ENCODE measurements at regions not wholly inside any gene's neighbourhood (a gene's known extent, or its start where the extent isn't known, plus 50 kb on each side); places are given as distances from the start of the nearest gene placed in this dataset.

DNA sequence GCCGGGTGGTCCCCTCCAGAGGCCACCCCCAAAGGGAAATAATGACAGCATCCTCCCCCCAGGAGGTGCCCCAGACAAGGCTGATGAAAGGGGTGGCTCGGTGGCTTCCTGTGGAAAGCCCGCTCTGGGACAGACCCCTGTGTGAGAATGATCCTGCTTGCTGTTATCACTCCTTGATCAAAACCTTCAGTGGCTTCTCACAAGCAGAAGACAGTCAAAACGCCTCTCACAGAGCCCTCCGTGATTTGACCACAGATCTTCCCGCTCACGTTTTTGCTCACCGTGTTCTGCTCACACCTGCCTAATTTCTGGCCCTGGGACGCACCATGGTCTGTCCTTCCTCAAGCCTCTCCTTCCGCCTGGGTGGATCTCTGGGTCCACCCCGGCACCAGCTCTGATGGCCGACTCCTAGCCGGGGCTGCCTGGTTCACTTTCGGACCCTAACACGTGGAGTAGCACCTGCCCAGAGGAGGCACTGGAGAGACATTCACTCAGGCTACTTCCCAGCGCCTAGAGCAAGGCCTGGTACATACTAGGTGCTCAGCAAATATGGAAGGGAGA lies 210.4 kb downstream of the ANKRD60 start:
- Histone ChIP-seq H3K4me3 (ENCODE audit: insufficient read depth, low read depth, low read length) (no peak overlapping the region), H3K9me3 (ENCODE audit: control insufficient read depth, low read length) (no peaks in the 10 kb centered on the region), H3K27ac (ENCODE audit: insufficient read depth, low read depth, low read length, poor library complexity, severe bottlenecking) (no peak overlapping the region), H3K4me1 (ENCODE audit: control insufficient read depth, insufficient read depth, low read length) (no peaks in the 10 kb centered on the region), H3K27me3 (ENCODE audit: control insufficient read depth, insufficient read depth, low read length, poor library complexity, severe bottlenecking) (no peaks in the 10 kb centered on the region), H3K36me3 (ENCODE audit: control insufficient read depth, insufficient read depth, low read length) (no peaks in the 10 kb centered on the region)
- WGBS, 2 experiments: 87 to 91% methylated on average over 16 of the region's 16 CpGs

DNA sequence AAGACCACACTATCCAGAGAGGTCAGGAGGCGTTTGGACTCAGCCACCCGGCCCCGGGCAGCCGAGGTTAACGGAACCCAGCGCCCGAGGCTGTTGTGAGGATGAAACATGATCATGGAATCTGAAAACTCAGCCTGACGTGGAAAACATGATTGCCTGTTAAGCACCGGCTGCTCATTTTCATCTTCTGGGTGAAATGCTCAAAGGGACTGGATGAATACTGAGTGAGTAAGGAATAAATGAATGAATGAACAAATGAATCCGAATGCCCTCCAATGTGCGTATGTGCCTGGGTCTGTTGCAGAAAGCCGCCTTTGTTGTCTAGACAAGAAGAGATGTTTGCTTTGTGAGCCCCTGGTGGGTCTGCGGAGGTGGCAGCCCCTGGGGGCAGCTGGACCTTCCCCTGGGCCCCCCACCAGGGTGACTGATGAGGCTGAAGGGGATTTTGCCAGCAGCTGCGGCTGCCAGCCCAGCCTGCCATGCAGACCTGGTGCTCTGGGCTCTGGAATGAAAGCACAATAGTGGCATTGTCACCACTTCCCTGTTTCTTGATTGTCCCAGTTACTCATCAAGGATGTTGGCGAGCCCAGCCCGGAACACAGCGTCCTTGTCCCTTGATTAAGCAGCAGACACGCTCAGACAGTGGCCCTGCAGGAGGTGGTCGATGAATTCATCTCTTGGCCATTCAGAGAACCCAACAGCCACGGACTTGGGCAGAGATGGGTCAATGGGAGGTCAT lies 211.1 kb downstream of the ANKRD60 start:
- no peaks in the 10 kb centered on the region for H3K36me3 ChIP-seq (ENCODE audit: control insufficient read depth, insufficient read depth, low read length)
- 80 to 81% methylated on average over 20 of the region's 20 CpGs for WGBS, 2 experiments
- H3K4me1 ChIP-seq (ENCODE audit: control insufficient read depth, insufficient read depth, low read length): no peaks in the 10 kb centered on the region
- no peak overlapping the region for H3K27ac ChIP-seq (ENCODE audit: insufficient read depth, low read depth, low read length, poor library complexity, severe bottlenecking)
- H3K9me3 ChIP-seq (ENCODE audit: control insufficient read depth, low read length): no peaks in the 10 kb centered on the region
- H3K4me3 ChIP-seq (ENCODE audit: insufficient read depth, low read depth, low read length): no peak overlapping the region
- no peaks in the 10 kb centered on the region for H3K27me3 ChIP-seq (ENCODE audit: control insufficient read depth, insufficient read depth, low read length, poor library complexity, severe bottlenecking)

DNA sequence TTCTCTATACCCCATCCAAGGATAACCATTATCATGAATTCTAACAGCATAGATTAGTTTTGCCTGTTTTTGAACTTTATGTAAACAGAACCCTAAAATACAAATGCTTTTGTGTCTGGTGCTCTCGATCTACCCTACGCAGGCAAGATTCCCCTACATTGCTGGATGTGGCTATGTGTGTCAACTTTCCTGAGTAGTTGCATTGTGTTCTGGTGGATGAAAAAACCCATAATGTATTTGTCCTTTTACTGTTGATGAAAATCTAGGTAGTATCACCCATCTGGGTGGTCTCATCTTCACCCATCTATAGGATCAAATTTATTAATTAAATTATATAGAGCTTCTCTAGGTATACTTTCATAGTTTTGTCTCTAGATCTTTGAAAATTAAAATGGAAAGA lies 211.7 kb downstream of the ANKRD60 start:
- Histone ChIP-seq H3K27ac (ENCODE audit: insufficient read depth, low read depth, low read length, poor library complexity, severe bottlenecking) (no peak overlapping the region), H3K36me3 (ENCODE audit: control insufficient read depth, insufficient read depth, low read length) (no peaks in the 10 kb centered on the region), H3K27me3 (ENCODE audit: control insufficient read depth, insufficient read depth, low read length, poor library complexity, severe bottlenecking) (no peaks in the 10 kb centered on the region), H3K9me3 (ENCODE audit: control insufficient read depth, low read length) (no peaks in the 10 kb centered on the region), H3K4me3 (ENCODE audit: insufficient read depth, low read depth, low read length) (no peak overlapping the region), H3K4me1 (ENCODE audit: control insufficient read depth, insufficient read depth, low read length) (no peaks in the 10 kb centered on the region)
- WGBS, 2 experiments: 91 to 96% methylated on average over 2 of the region's 2 CpGs

DNA sequence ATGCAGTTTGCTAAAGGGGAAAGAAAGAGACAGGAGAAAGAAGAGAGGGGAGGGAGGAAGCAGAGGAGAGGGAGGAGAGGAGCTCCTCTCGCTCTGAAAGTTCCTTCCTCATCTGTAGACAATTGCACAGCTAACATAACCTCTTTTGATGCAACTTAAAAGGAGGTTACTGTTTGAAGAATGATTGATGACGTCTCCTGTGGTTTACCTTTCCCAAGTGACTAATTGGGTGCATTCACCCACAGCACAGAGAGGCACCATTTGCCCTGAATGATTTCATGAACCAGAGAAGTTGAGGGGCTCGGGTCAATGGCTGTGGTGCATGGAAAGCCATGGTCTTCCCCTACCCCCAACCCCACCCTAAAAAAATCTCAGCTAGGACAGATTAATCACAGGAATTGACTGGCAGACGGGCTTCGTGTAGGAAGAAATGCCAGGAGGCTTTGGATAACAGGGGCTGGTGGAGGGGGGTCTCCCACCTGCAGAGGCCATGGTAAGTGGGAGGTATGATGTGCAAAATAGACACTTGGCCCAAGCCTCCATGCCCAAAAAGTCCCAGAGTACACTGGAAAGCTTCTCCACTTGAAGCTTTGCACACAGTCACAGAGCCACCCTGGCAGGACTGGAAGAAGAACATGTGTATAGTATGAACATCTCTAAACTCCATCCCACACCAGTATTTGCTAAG lies 213.7 kb downstream of the ANKRD60 start:
- Histone ChIP-seq H3K9me3 (ENCODE audit: control insufficient read depth, low read length) (no peaks in the 10 kb centered on the region), H3K27ac (ENCODE audit: insufficient read depth, low read depth, low read length, poor library complexity, severe bottlenecking) (no peak overlapping the region), H3K27me3 (ENCODE audit: control insufficient read depth, insufficient read depth, low read length, poor library complexity, severe bottlenecking) (no peaks in the 10 kb centered on the region), H3K4me1 (ENCODE audit: control insufficient read depth, insufficient read depth, low read length) (no peaks in the 10 kb centered on the region), H3K36me3 (ENCODE audit: control insufficient read depth, insufficient read depth, low read length) (no peaks in the 10 kb centered on the region), H3K4me3 (ENCODE audit: insufficient read depth, low read depth, low read length) (no peak overlapping the region)
- 88 to 89% methylated on average over 4 to 5 of the region's 5 CpGs for WGBS, 2 experiments

DNA sequence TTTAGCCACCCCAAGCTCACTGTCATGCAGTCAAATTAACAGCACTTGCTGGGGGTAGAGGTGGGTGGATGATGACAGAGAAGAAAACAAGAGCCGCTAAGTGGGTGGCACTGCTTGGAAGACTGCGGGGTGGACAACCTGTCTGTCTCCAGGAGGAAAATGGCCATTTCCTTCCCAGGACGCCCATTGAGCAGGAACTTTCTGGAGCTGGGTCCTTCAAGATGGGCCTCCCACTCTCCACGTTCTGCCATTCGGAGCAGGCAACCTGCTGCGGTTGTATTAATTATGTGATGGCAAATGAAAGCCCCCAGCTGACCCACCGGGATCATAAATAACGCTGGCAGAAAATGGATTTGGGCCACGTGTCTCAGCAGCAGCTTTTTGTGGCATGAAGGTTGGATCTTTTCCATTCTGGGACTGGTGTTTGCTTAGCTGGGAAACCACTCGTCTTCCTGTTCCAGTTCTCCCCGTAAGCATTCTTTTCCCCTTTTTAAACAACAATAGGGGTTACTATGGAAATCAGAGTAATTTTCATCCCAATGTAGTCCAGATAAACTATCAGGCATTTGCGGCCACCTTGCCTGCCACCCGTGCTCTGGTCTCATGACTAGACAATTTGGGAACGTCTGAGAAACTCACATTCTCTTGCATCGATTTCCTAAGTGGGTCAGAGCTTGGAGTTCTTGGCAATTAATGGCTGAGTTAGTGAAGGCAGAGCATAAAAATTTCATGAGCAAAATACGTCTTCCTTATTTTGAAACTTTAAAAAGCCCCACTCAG lies 215.5 kb downstream of the ANKRD60 start:
- no peaks in the 10 kb centered on the region for H3K36me3 ChIP-seq (ENCODE audit: control insufficient read depth, insufficient read depth, low read length)
- 90% methylated on average over 16 of the region's 16 CpGs for WGBS, 2 experiments
- no peak overlapping the region for H3K4me3 ChIP-seq (ENCODE audit: insufficient read depth, low read depth, low read length)
- no peak overlapping the region for H3K27ac ChIP-seq (ENCODE audit: insufficient read depth, low read depth, low read length, poor library complexity, severe bottlenecking)
- H3K4me1 ChIP-seq (ENCODE audit: control insufficient read depth, insufficient read depth, low read length): no peaks in the 10 kb centered on the region
- no peaks in the 10 kb centered on the region for H3K27me3 ChIP-seq (ENCODE audit: control insufficient read depth, insufficient read depth, low read length, poor library complexity, severe bottlenecking)
- H3K9me3 ChIP-seq (ENCODE audit: control insufficient read depth, low read length): no peaks in the 10 kb centered on the region

DNA sequence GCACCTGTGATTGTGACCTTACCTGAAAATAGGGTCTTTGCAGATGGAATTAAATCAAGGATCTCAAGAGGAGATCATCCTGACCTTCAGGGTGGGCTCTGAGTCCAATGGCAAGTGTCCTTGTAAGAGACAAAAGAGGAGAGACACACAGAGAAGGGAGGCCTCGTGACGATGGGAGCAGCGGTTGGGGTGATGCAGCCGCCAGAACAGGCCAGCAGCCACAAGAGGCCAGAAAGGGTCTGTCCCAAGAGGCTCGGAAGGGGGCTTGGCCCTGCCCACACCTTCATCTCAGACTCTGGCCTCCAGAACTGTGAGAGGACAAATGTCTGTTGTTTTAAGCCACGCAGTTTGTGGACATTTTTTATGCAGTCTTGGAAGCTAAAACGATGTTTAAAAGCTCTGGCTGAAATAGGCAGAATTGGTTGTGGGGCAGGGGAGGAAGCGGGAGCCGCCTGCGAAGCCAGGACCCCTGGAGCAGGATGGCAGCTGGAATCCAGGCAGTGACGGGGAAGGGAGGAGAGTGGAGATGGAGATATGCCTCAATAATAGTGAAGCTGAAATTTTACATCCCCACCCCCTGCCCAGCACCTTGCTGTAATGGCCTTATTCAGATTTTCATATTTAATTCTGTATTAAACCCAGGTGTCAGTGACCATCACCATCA lies 216.4 kb downstream of the ANKRD60 start:
- Histone ChIP-seq H3K4me1 (ENCODE audit: control insufficient read depth, insufficient read depth, low read length) (no peaks in the 10 kb centered on the region), H3K27me3 (ENCODE audit: control insufficient read depth, insufficient read depth, low read length, poor library complexity, severe bottlenecking) (no peaks in the 10 kb centered on the region), H3K27ac (ENCODE audit: insufficient read depth, low read depth, low read length, poor library complexity, severe bottlenecking) (no peak overlapping the region), H3K9me3 (ENCODE audit: control insufficient read depth, low read length) (no peaks in the 10 kb centered on the region), H3K36me3 (ENCODE audit: control insufficient read depth, insufficient read depth, low read length) (no peaks in the 10 kb centered on the region), H3K4me3 (ENCODE audit: insufficient read depth, low read depth, low read length) (no peak overlapping the region)
- WGBS, 2 experiments: 90 to 93% methylated on average over 10 to 11 of the region's 11 CpGs

DNA sequence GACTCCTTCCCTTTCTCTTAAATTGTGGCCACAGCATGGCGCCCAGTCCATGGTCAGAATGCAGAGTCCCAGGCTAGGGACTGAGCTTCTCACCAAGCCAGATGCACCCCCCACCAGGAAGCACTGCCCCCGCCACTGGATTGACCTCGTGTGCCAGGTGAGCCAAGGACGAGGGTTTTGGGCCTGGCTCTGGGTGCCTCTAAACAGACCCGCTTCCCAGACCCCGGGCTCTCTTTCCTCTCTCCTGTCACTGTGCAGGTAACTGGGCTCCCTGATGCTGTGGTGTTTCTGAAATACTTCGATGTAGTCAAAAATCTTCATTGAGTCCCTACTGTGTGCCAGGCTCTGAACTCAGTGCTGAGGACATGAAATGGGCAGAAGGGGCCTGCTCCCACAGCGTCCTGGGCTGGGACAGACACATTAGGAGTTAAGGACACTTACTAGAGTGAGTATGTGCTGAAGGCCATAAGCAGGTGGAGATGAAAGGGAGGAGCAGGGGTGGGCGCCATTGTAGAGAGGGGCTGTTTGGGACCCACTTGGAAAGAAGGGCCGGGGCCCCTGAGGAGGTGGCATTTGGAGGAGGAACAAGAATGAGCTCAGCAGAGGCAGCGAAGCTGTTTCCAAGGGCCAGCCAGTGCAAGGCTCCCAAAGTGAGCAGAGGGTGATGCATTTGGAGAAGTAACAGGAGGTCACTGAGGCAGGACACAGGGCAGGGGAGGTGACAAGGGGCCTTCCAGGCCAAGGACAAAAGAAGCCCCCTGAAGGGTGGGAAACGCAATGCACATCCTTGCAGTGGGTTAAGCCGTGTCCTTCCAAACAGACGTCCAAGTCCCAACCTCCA lies 217.1 kb downstream of the ANKRD60 start:
- 87% methylated on average over 14 of the region's 14 CpGs for WGBS, 2 experiments

DNA sequence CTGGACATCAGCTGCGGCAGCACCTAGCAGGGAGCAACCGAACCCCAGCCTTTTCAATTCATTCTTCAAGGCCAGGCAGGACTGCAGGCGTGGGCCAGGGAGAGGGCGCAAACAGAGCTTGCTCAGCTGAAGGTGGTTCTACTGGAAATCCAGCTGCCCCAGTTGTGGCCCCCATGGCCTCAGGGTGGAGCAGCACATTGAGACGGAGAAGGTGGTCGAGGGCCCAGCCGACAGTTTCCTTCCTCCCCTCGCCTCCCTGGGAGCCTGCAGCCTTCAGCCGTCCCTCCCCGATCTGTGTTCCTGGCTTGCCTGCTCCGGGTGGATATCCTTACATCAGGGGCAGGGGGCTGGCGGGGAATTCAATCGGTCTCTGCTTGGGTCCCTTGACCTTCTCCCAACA lies 217.8 kb downstream of the ANKRD60 start:
- Histone ChIP-seq H3K4me1 (ENCODE audit: control insufficient read depth, insufficient read depth, low read length) (no peaks in the 10 kb centered on the region), H3K4me3 (ENCODE audit: insufficient read depth, low read depth, low read length) (no peak overlapping the region), H3K27me3 (ENCODE audit: control insufficient read depth, insufficient read depth, low read length, poor library complexity, severe bottlenecking) (no peaks in the 10 kb centered on the region), H3K27ac (ENCODE audit: insufficient read depth, low read depth, low read length, poor library complexity, severe bottlenecking) (no peak overlapping the region), H3K36me3 (ENCODE audit: control insufficient read depth, insufficient read depth, low read length) (no peaks in the 10 kb centered on the region), H3K9me3 (ENCODE audit: control insufficient read depth, low read length) (no peaks in the 10 kb centered on the region)
- WGBS, 2 experiments: 88% methylated on average over 13 of the region's 13 CpGs

More for the DNA sequence above, 217.1 kb downstream of the ANKRD60 start:
- no peak overlapping the region for H3K4me3 ChIP-seq (ENCODE audit: insufficient read depth, low read depth, low read length)
- no peaks in the 10 kb centered on the region for H3K27me3 ChIP-seq (ENCODE audit: control insufficient read depth, insufficient read depth, low read length, poor library complexity, severe bottlenecking)
- no peak overlapping the region for H3K27ac ChIP-seq (ENCODE audit: insufficient read depth, low read depth, low read length, poor library complexity, severe bottlenecking)
- no peaks in the 10 kb centered on the region for H3K4me1 ChIP-seq (ENCODE audit: control insufficient read depth, insufficient read depth, low read length)
- H3K36me3 ChIP-seq (ENCODE audit: control insufficient read depth, insufficient read depth, low read length): no peaks in the 10 kb centered on the region
- no peaks in the 10 kb centered on the region for H3K9me3 ChIP-seq (ENCODE audit: control insufficient read depth, low read length)

DNA sequence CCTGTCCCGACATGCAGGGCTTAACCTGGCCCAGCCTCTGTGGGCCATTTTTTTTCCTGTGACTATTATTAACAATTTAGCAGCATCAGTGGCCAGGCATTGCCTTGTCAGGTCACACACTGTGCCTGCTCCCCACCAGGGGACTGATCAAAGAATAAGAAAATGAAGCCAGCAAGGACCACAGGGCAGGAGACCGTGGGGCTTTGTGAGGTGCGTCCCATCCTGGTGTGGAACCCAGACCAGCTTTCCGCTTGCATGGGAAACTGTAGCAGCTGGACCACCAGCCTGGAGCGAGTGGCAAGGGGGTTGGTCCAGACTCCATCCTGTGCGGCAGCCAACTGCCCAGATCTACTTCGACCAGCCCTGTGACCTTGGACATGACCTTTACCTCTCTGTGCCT lies 218.3 kb downstream of the ANKRD60 start:
- WGBS, 2 experiments: 93 to 94% methylated on average over 7 of the region's 7 CpGs
- no peak overlapping the region for H3K4me3 ChIP-seq (ENCODE audit: insufficient read depth, low read depth, low read length)
- no peaks in the 10 kb centered on the region for H3K36me3 ChIP-seq (ENCODE audit: control insufficient read depth, insufficient read depth, low read length)
- H3K27me3 ChIP-seq (ENCODE audit: control insufficient read depth, insufficient read depth, low read length, poor library complexity, severe bottlenecking): no peaks in the 10 kb centered on the region
- no peak overlapping the region for H3K27ac ChIP-seq (ENCODE audit: insufficient read depth, low read depth, low read length, poor library complexity, severe bottlenecking)
- H3K9me3 ChIP-seq (ENCODE audit: control insufficient read depth, low read length): no peaks in the 10 kb centered on the region
- no peaks in the 10 kb centered on the region for H3K4me1 ChIP-seq (ENCODE audit: control insufficient read depth, insufficient read depth, low read length)

Measured in ectodermal cell (in vitro differentiated cells).